GM19239 (cell line): ENCODE measurements at regions not wholly inside any gene's neighbourhood (a gene's known extent, or its start where the extent isn't known, plus 50 kb on each side); places are given as distances from the start of the nearest gene placed in this dataset.
"Not testable (repeated sequence)": the region's sequence is repeated elsewhere in the genome, so short reads cannot be mapped to it uniquely, and the experiment has no call there.

Experiments used
- DNase-seq: peaks from one replicate; pipeline ENCODE4 v3.0.0; 2011; ENCODE audit warnings: low spot score; ENCODE audit not compliant: insufficient read length
- FAIRE-seq: peaks from 2 replicates; lab custom pipeline; 2011; peaks lifted over from hg19 to GRCh38; lab: Jason Lieb, UNC

DNA sequence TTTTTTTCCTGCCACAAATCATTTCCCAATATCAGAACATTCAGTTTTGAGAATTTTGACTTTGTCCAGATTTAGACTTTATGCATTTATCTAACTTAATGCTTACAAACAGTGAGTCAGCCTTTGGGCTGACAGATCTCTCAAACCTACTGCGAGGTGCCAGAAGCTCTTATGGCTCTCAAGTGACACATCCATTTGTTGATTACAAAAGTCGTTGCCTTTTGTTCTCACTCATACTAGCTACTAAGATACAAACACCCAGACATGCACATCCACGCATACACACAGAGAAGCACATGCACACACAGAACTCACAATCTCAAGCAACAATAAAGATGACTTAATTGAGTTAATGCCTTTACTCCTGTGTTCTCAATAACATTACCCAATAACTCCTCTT is 1147.5 kb downstream of the DIAPH3 start:
- FAIRE-seq (no peak), DNase-seq (no peak)

- FAIRE-seq (no peak), DNase-seq (no peak)
These were observed 1139.3 kb downstream of the DIAPH3 start for GRCh38 chr13:59024434-59024833.

GRCh38 chr13:59034198-59034597 is 1129.5 kb downstream of the DIAPH3 start:
- FAIRE-seq: no peak
- DNase-seq: no peak

- FAIRE-seq (no peak), DNase-seq (no peak)
These were observed 1124.9 kb downstream of the DIAPH3 start for GRCh38 chr13:59038824-59039223.

DNA sequence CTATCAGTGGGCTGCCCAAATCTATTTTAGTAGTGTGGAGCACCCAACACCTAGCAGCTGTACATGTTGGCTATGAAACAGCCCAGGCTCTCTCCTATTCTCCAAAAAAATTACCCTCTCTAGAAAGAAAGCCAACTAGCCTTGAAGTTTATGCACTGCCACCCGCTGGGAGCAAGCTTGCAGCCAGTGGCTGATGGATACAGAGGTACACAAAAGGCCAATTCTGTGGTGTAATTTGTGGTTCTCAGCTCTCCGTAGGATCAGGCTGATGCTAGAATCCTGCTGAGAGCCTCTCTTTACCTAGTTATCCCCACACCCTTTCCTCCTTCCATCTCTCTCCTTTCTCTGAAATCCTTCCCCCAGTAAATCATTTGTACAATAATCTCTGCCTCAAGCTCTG is 1120.7 kb downstream of the DIAPH3 start:
- no peak for FAIRE-seq
- no peak for DNase-seq

DNA sequence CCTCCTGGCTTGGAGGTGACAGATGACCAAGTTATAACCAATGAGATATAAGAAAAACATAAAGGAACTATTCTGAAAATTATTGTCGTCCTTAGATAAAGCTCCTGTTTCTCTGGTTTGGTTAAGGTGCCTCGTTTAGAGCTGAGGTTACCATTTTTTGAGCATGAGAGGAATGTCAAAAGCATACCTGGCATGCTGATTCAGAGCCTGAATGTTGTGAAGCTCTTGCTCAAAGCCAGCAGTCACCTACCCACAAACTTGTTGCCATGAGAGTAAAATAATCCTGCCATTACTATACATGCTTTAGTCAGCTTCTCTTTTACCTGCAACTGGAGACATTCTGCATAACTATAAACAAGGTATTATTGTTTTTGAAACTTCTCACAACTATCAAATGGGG is 1116.2 kb downstream of the DIAPH3 start:
- no peak for DNase-seq
- FAIRE-seq: no peak

DNA sequence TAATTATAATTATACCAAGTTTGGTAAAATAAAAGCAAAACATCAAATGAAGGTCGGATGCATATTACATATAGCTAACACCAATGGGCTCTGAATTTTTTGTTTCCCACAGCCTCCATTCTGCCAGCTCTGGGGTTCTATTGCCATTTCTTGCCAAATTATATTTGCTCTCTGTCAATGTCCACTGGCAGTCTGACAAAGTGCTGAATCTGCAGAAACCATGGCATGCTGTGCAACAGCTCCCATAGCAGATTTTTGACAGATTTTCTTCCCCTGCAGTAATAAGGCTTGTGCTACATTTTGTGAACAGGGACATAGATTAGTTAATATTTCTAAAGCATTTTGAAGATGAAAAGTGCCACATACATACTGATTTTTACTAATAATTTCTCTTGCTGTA is 1102.1 kb downstream of the DIAPH3 start:
- DNase-seq: no peak
- FAIRE-seq: no peak

GRCh38 chr13:59064042-59064441 is 1099.7 kb downstream of the DIAPH3 start:
- FAIRE-seq: no peak
- DNase-seq: no peak

- not testable (repeated sequence) for FAIRE-seq, DNase-seq
These were observed 1087.3 kb downstream of the DIAPH3 start for GRCh38 chr13:59076386-59076785.

DNA sequence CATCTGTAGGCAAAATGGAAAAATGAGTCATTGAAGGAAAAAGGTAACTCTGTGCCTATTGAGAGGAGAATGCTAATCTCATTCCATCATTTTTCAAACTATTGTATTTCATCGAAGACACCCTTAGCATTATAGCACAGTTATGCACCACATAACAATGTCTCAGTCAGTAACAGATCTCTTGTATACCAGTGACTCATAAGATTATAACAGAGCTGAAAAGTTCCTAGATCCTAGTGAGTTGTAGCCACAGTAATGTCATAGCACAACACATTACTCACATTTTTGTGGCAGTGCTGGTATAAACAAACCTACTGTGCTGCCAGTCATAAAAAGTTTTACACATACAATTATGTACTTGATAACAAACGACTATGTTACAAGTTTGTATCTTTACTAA is 1077.6 kb downstream of the DIAPH3 start:
- FAIRE-seq (no peak), DNase-seq (no peak)

- FAIRE-seq (no peak), DNase-seq (no peak)
These were observed 1075.0 kb downstream of the DIAPH3 start for GRCh38 chr13:59088716-59089115.

DNA sequence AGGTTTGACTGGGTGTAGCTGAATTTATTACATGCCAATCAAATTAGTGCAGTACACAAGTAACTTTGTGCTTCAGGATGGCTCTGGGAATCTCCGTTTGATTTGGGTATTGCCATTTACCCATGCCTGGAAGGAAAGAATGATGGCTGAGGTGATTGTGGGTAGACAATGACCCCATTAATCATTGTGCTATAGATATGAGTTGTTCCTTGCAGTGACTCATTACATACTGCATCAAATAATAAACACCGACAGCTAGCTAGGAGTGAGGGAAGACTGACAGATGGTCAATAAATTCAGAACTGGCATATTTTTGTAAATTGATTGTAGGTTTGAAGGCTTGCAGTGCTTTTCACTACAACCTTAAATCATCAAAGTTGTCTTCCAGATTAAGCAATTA is 1069.5 kb downstream of the DIAPH3 start:
- FAIRE-seq: no peak
- DNase-seq: no peak

DNA sequence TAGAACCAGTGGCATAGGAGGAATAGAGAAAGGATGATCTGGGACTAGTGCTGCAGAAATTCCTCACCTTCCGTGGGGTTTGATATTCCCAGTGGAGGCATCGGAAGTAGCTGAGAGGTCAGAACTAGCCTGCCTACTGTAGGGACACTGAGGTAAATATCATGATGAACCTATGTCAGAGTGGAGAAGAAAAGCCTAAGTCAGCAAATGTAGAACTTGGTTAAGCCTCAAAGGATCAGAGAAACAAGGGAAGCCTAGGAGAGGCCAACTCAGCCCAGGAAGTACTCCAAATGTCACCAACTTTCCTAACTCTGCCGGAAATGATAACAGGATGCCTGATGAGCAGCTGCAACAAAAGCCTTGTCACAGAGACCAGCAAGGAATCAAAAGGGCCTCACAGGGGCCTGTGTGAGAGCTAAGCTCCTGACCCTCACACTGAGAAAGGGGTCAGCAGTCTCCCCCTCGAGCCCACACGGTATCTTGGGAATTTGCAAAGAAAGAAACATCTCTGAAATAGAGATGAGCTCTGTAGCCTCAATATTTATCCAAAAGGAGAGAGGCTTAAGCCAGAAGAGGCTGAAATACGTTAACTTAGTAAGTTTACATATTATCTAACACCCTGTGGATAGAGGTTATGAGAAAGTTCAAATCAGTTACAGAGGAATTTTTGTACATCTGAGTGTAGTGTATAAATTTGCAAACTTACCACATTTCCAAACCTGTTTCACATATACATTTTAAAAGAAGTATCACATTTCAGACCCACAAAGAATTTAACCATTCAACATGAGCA is 1064.3 kb downstream of the DIAPH3 start:
- FAIRE-seq: no peak

GRCh38 chr13:59103004-59103768 is 1060.5 kb downstream of the DIAPH3 start:
- FAIRE-seq (no peak), DNase-seq (no peak)

More for the DNA sequence above, 1064.3 kb downstream of the DIAPH3 start:
- no peak for DNase-seq

DNA sequence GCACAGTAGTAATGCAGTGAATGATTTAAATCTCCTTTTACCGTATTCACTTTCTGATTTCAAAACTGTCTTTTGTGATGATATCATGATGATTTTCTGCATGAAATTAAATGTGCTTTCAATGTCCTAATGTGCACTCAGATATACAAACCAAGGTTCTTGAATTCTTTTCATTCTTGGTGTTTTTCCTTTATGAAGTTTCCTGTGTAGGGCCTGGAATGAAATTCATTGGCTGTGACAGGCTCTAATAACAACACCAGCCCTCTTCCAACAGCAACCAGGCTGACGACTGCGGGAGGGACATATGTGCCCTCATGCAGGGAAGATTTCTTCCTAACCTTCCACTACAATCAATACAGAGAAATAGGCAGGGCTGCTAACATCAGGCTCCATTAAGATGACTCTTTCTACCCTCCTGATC is 1052.0 kb downstream of the DIAPH3 start:
- FAIRE-seq (no peak), DNase-seq (no peak)

DNA sequence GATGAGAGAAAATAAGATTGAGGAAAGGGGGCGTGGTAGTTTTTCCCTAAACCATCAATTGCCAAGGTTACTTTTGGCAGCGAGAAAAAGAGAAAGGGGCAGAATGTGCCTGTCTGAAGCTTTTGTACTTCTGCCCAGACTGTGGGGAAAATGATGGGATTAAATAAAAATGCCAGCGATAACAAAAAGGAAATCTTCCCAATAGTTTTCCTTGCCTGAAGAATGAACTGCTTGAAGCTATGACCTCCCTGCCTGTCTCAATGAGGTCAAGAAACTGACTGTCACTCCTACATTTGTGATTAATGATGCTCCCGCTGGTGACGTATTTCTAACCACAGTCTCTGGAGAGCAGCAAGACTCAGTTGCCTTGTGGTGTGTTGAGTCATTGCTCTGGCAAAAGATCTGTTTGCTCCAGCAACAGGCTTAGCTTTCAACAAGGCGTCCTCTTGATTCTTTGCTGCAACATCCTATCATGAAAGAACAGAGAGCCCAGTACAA is 1051.5 kb downstream of the DIAPH3 start:
- DNase-seq: no peak
- FAIRE-seq: no peak

DNA sequence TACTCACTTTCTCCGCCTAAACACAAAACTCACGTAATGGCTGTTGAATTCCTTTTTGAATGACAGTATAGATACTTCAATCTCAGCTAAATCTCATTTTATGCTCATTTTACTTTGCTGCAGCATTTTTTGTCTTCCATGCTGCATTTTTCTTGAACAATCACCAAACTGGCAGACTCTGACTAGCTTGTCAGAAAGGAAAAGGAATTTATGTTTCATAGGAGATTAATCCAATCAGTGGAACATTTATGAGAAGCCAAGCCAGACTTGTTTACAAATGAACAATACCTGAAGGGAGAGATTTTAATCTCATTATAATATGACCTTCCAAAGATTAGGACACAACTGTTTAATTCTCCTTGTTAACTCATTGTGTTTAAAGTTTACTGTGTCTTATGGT is 1044.3 kb downstream of the DIAPH3 start:
- FAIRE-seq (no peak), DNase-seq (no peak)

GRCh38 chr13:59120297-59120843 is 1043.4 kb downstream of the DIAPH3 start:
- FAIRE-seq: no peak
- DNase-seq: no peak

DNA sequence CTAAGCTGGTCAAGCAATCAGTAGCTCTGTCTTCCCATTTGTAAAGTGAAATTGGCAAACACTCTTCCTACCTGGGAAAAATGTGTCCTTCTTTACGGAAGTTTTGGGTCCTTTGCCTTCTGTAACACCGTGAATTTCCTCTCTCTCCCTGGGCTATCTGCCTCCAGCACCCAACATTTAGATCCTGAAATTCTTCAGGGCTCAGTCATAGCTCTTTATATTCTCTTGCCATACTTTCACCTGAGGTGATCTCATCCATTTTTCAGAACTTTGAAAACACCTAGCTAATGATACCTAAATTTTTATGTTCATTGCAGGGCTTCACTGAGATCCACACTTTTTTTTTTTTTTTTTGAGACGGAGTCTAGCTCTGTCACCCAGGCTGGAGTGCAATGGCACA is 1042.2 kb downstream of the DIAPH3 start:
- FAIRE-seq (no peak), DNase-seq (no peak)

DNA sequence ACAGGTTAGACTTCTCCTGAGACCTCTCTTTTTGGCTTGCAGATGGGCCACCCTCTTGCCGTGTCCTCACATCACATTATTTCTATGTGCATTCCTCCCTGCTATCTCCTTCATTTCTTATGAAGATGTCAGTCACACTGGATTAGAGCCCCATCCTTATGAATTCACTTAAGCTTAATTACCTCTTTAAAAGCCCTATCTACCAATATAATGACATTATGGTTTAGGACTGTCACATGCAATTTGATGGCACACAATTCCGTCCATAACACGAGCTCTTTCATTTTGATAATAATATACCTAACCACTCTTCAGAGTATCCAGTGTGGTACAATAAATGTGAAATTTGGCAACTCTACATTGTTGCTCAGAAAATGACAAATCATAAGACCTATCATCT is 1037.3 kb downstream of the DIAPH3 start:
- FAIRE-seq (no peak), DNase-seq (no peak)

DNA sequence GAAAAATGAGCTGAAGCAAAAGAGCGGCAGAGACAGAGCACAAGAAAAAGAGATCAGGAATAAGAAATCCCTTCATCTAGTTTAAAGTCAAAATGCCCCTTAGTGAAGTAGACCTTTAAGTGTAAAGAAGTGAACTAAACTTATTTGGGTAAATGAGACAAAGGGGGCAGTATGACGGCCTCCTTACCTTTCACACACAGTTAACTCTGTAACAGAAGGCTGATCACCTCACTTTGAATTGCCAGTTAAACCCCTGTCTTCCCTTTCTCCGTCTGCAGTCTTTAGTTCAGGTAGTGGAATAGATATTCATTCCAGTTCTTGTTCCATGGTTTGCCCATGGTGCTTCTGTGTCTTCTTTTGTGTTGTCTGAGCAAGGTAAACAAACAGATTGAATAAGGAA is 1029.8 kb downstream of the DIAPH3 start:
- FAIRE-seq (no peak), DNase-seq (no peak)
